Activated CD8-positive, alpha-beta memory T cell treated with anti-CD3 and anti-CD28 coated beads, Interleukin-2, amount 50 U/mL, for 48 hours (primary cell): ENCODE measurements at regions not wholly inside any gene's neighbourhood (a gene's known extent, or its start where the extent isn't known, plus 50 kb on each side); places are given as distances from the start of the nearest gene placed in this dataset.
"Not testable (repeated sequence)": the region's sequence is repeated elsewhere in the genome, so short reads cannot be mapped to it uniquely, and the experiment has no call there.

Experiments
- DNase-seq: peaks from one replicate; pipeline ENCODE4 v3.0.0-alpha.2; 2020

DNA sequence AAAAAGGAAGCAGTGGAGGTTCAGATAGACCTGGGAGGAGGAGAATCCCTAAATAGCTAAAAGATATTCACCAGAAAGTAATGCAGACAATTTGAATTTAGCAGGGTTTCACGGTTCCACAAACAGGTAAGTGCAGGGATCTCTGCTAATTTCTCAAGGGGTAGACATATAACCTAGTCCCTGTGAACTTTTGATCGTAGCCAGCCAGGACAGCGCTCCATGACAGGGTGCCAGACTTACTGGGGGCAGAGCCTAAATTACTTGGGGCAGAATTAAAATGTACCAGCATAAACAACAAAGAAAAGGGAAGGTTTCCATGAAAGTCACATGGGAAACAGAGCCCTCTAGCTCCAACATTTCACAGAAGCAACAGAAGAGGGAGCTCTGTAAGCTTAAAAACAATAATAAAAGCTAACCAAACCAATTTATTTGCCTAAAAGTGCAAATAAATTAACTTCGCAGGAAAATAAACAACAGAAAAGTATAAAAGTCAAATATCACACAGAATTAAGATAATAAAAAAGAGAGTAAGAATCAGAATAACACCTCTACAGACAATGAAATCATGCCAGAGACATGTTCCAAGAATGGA, 198.3 kb downstream of the DUSP10 start:
- DNase-seq = no peak

DNA sequence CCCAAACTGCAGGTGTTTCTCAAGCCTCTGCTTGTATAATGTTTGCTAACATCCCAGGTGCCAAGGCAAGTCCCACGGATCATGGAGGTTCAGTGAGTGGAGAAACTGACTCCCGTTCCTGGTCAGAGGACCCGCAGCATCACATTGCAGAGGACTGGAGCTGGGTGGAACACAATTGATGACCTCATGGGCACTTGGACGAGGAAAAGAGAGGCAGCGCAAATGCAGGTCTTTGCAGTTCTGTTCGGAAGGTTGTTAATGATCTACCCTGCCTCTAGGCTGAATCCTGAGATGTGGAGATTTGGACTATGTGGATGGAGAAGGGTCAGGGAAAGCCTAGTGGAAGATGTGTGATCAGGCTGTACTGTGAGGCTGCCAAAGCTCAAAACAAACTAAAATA, 192.9 kb downstream of the DUSP10 start:
- no peak for DNase-seq

DNA sequence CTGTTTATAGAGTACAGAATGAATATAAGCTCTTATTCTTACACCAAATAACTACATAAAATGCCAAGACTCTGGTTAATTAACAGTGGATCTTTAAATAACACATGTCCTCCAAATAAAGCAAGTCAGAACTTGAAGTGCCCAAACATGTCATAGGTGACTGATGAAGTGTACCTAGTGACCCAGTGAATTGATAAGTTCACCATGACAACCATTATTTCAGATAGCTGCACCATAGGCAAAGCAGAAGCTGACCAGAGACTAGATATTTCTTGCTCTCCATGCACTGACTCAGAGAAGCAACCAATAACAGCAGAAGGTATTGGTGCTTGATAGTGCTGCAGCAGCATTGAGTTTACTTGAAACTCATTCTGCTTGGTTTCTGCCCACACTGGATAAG, 192.1 kb downstream of the DUSP10 start:
- no peak for DNase-seq

DNA sequence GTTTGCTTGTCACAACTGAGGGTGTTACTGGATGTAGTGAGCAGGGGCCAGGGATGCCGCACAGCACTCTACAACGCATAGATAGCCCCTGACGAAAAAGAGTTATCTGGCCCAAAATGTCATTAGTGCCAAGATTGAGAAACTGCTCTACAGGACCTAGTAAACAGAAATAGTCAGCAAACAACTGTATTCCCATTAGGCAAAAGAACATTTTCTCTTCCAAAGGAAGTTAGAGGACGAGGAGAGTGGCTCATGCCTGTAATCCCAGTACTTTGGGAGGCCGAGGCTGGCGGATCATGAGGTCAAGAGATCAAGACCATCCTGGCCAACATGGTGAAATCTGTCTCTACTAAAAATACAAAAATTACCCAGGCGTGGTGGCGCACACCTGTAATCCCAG, 189.1 kb downstream of the DUSP10 start:
- not testable (repeated sequence) for DNase-seq

DNA sequence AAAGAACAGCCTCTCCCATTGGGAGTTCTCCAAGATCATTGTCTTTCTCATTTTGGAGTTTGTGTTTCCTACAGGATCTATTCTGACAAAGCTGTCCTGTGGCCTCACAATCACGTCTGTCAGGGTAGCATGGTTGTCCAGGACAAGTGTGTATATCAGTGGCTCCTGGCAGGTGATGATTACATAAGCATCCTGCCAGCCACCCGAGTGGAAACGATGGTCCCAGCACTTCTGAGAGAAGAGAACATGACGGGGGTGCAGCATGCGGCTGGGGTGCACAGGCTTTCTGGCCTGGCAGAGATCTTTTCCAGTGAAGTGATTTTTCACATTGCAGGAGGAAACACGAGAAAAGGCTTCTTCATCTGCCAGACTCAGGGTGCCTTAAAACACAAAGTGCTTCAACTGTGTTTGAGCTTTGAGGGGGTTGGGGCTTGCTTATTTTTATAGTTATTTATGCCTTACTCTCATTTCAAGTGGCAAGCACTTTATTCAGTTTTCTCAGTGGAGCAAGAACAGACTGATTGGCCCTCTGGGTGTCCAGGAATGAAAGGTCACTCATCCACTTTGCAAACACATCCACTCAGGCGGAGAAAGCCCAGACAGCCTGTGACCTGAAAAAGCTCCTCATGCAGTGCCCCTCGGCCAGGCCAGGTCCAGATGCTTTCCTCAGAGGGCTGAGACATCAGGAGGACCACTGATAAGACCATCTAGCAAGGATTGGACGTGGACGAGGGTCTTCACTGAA, 186.0 kb downstream of the DUSP10 start:
- no peak for DNase-seq

DNA sequence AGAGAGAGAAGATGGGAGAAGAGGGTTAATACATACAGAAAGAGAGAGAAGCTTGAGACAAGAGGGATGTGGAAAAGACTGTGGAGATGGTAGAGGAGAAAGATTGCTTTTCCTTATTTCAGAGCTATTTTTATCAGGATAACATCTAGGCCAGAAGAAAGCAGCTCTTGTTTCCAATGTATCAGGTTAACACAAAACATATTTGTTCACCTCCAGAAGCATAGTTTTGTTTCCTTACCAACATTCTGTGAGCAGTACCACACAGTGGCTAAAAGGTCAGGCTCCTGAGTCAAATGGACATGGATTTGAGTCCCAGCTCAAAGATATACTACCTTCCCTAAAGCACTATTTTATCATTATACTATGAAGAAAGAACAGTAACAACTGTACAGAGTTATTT, 185.5 kb downstream of the DUSP10 start:
- DNase-seq = no peak

DNA sequence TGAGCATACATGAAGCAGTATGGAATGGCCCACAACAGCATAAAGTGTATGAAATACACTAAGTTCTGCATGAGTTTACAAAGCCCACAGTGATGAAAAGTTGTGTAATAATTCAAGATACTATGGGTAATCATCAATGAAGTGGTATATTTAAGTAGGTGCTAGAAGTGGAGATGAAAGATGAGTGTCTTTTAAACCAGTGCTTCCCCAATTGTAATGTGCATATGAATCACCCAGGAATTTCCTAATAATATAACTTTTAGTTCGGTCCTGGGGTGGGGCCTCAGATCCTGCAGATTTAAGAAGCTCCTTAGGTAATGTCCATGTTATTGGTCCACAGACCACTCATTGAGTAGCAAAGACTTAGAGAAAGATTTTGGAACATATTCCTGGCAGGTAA, 184.9 kb downstream of the DUSP10 start:
- DNase-seq = no peak

DNA sequence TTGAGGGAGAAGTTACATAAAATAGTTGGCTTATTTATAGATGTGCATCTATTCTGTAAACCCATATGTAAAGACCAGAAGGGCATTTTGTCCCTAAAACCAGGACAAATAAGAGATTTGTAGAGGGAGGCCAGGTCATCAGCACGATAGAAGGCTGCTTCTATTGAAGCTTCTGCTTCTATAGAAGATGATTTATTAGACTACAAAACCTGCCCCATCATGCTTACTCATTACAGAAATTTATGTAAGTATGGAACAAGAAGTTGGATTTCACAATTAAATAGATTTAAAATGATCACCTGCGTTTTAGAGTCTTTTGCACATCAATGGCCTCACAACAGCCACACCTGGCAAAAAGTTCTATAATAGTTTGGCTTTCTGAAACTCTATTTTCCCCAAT, 183.5 kb downstream of the DUSP10 start:
- DNase-seq = no peak

DNA sequence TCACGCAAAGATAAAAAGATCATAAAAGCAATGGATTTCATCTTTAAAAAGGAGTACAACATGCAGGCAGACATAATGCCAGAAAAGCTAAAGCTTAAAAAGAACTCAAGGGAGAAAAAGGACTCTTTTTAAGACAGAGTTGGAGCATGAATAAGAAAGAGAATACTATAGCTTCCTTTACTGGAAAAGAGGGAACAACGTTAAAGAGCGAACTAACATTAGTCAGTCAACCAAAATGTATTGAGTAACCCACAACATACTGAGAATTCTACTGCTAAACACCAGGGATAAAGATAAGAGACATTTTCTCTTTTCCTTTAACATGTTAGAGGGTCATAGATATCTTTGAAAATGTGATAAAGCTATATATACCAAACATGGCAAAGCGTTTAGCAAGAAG, 182.0 kb downstream of the DUSP10 start:
- DNase-seq = no peak

DNA sequence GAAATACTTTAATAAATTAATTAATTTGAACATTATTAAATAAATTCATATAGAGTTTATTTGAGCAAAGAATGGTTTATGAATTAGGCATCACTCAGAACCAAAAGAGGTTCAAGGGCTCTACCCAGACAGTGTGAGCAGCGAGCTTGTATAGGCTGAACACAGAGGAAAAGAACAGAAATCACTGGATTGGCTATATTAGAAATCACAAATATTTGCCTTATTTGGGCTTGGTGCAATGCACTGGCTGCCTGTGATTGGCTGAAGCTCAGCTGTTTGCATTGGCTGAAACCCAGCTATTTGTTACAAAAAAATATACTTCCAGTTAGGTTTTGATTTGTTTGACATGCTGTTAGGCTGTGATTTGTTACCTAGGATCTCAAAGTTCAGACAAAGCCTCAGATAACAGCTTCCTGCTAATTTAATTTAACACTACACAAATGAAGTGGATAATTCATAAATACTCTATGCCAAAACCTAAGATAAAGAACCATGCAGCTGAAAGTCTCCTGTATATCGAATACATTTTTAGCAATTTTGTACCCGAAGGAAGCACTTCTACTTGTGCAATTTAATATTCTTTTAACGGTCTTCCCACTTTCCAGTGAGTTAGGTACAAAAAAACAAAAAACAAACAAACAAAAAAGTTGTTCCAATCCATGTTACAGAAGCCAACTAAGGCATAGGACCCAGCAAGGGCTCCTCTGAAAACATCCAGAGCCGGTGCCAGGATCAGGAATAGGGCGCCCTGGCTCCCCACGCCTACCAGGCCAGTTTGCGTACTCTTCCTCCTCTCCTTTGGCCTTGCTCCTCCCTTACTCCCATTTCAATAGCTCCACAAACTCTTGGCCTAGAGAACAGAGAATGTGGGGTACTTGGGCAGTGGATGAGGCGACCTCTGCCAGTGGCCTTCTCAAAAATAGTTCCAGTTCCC, 179.1 kb downstream of the DUSP10 start:
- no peak for DNase-seq

DNA sequence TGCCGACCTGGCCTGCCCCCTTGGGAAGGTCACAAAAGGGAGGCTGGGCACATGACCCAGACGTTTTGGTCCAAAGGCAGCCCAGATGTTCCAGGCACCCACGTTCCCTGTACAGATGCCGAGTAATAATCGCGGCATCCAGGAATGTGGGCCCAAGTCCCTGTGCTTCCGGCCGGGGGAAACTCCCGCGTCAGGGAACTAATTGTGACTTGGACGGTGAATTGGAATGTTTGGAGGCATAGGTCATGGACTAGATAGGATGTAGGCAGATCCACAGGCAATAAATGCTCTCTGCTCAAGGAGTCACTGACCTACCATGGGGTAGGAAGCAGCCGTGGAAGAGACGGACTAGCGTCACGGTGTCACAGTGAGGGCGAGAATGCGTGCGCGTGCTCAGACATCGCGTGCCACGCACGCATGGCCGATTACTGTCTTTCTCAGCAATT, 178.4 kb downstream of the DUSP10 start:
- DNase-seq = no peak

DNA sequence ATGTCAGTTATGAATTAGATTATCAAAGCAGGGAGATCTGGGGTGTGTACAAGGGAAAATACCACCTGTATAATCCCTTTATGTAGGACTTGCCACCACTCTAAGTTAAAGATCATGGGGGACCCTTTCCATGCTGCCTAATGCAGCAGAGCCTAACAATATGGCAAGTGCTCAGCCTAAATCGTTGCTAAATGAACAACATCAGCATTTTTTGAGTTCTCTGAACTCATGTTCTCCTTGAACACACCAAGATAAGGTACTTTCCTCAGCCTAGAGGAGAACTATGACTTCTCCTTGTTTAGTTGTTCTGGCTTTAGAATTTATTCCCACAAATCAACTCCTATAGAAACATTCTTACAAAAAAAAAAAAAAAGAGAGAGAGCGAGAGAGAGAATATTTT, 177.0 kb downstream of the DUSP10 start:
- no peak for DNase-seq

DNA sequence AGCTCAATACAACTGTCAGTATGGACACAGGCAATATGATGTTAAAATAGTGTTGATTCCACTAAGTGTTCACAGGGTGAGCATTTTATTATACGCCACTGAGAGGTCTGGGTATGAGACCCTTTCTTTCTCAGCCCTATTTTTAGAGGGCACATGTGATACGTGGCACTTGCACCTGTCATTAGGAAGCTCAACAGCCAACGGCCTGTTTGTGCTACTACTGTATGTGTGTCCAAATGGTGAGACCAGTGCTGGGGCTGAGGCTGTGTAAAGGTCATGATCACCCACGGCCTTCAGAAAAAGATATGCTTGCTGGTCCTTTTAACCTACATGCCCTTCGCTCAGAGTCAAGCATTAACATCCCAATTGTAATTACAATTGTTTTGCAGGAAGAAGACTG, 176.2 kb downstream of the DUSP10 start:
- no peak for DNase-seq

DNA sequence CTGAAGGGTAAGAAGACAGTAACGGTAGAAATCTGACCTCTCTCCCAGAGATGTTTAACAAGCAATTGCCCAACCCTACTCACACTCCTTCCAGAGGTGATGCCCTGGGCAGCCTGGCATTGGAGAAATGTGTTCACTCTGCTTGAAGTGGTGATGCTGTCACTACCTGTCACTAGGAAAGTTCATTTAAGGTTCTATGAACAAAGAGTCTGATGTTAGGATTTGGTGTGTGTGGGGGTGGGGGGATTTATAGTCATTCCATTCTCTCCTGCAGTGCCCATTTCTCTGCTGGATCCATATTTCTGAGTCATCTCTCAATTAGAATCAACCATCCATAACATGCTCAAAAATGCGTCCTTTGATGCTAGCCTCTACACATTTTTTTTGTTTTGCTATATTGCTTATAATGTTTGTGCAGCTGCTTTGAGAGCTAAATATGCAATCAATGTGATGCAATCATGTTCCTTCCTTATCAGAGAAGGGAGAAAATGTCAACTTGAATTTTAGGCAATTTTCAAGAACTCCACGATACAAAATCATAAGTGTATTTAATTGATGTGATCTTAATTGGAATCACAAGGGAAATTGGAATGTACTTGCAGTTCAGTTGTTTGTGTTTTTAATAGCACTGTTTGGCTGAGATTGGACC, 173.9 kb downstream of the DUSP10 start:
- no peak for DNase-seq

DNA sequence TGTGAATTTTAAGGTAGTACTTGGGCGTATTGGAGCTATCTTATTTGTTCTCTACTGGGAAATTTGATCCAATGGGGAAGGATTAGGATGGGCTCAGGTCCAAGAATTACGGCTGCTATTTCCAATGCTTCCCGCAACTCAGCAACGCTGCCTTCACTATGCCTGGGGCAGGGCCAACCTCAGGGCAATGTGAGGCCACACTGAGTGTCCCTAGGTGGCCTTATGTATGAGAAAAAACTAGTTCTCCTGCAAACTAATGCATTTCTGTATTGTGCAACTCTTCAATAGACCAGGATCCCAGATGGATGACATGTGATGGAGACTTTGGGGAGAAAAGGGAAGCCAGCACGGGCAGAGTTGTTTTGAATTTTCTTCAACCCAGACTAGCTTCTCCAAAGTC, 168.1 kb downstream of the DUSP10 start:
- DNase-seq = no peak

DNA sequence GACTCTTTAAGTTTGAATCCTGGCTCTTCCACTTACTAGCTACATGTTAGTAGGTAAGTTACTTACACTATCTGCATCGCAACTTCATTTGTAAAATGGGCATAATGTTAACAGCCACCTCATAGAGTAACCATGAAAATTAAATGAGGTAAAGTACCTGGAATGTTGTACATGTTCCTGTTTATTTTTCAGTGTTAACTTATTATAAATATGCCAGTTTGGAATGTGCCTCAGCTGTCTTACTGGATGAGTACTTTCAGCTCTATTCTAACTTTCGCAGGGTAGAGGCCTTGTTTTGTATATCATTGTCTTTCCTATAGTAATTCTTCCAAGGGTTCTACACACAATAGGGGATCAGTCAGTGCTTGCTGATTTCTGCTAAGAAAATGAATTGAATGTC, 167.4 kb downstream of the DUSP10 start:
- DNase-seq = no peak

DNA sequence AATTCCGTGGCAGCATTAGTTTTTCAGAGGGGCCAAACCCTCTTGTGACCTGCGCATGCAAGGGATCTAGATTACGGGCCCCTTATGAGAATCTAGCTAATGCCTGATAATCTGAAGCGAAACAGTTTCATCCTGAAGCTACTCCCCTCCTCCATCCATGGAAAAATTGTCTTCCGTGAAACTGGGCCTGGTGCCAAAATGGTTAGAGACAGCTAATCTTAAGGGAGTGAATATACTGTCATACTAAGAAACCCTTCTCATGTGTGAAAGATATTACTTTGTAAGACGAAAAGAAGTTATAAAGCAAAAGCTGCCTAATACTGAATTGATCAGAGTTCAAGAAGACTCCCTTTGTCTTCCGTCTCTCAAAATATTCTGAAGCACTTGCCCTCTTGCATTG, 166.3 kb downstream of the DUSP10 start:
- no peak for DNase-seq

DNA sequence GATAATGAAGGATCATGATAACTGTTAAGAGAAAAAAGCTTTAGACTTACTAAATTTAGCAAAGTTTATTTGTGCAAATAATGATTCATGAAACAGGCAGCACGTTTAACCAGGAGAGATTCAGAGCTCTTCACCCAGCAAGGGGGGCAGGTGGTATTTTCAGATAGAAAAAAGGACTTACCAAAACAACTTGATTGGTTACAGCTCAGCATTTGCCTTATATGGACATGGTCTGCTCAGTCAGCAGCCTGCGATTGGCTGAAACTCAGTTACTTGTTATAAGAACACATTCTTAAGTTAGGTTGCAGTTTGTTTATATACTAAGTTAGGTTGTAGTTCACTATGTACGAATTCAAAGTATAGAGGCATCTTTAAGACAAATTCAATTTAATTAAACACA, 165.6 kb downstream of the DUSP10 start:
- DNase-seq = no peak

DNA sequence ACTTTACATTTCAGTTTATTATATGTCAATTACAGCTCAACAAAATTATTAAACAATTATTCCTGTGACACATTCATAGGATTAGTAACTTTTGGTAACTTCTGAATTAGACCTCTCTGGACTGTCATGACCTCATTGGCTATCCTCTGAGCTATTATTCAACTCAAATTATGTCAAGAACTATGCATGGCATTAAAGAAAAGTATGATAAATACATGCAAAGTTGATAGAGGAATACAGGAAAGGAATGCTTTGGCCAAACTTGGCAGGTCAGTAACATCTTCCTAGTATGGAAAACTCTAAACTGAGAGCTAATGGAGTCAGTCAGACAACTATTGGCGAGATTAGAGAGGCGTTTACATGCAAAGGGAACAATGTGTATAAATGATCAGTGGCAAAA, 158.4 kb downstream of the DUSP10 start:
- no peak for DNase-seq

DNA sequence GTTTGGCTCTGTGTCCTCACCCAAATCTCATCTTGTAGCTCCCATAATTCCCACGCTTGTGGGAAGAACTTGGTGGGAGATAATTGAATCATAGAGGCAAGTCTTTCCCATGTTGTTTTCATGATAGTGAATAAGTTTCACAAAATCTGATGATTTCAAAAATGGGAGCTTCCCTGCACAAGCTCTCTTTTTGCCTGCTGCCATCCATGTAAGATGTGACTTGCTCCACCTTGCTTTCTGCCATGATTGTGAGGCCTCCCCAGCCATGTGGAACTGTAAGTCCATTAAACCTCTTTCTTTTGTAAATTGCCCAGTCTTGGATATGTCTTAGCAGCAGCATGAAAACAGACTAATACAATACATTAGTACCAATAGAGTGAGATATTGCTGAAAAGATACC, 154.9 kb downstream of the DUSP10 start:
- not testable (repeated sequence) for DNase-seq

DNA sequence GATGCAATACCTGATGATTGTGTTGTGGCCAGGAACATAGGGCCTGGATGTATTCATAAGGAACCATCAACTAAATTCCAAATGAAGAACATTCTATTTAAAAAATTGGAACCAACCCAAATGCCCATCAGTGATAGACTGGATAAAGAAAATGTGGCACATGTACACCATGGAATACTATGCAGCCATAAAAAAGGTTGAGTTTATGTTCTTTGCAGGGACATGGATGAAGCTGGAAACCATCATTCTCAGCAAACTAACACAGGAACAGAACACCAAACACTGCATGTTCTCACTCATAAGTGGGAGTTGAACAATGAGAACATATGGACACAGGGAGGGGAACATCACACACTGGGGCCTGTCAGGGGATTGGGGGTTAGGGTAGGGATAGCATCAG, 150.6 kb downstream of the DUSP10 start:
- DNase-seq = not testable (repeated sequence)

DNA sequence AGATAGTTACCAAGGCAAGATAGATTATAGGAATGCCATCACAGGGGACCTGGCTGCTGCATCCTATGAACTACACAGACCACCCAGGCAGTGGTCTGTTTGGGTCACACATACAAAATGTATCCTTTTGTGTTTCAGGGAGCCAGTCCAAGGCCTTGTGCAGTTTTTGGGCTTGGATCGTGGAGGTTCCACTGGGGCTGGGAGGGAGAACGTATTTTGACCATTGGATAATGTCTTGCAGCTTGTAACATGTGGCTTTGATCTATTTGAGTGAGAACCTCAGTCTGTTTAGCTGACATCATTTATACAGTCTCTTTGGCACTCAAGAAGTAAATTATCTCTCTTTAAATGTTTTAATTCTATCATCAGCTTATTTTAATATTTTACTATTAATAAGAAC, 147.3 kb downstream of the DUSP10 start:
- no peak for DNase-seq

DNA sequence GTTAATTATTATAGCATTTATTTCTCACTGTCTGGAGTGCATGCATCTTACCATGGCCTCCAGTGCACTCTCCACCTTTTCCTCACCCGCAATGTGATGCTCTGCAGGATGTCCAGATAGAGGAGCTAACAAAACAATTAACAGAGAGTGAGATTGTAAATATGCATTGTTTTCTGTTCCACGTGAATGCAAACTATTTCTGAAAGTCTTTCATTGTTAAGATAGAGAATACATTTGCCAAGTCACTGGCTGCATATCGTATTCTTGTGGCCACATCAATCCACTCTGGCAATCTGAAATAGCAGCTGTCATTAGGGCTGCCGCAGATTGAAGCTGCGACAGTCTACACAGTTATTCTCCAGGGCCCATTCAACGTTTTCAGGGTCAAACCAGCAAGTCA, 143.8 kb downstream of the DUSP10 start:
- no peak for DNase-seq
